HEK293T (cell line): ENCODE measurements at regions not wholly inside any gene's neighbourhood (a gene's known extent, or its start where the extent isn't known, plus 50 kb on each side); places are given as distances from the start of the nearest gene placed in this dataset.

Source experiments
- CTCF ChIA-PET: fragments of 350-600 bp; formaldehyde crosslinking; extraction: SDS; loops from one replicate; lab custom pipeline; 2021; ENCODE audit warnings: antibody characterized with exemption, inconsistent platforms; lab: Yijun Ruan, JAX
- POLR2A ChIA-PET: fragments of 350-600 bp; formaldehyde crosslinking; extraction: SDS; loops from one replicate; lab custom pipeline; 2020; ENCODE audit warnings: antibody characterized with exemption, inconsistent platforms; lab: Yijun Ruan, JAX
- DNase-seq: peaks from one replicate; pipeline ENCODE4 v3.0.0; 2012; ENCODE audit warnings: mixed read lengths; ENCODE audit errors: extremely low spot score
- ARNT ChIP-seq: fragments of 450-650 bp; IDR thresholded peaks from 2 replicates; pipeline ENCODE4 v1.6.1; 2017; ENCODE audit warnings: mild to moderate bottlenecking
- BHLHE40 ChIP-seq: fragments of 450-650 bp; IDR thresholded peaks from 2 replicates; pipeline ENCODE4 v1.6.1; 2016; ENCODE audit warnings: mild to moderate bottlenecking, moderate library complexity, borderline replicate concordance
- CTBP1 ChIP-seq: fragments of 450-650 bp; IDR thresholded peaks from 2 replicates; pipeline ENCODE4 v1.6.1; 2016; ENCODE audit warnings: borderline replicate concordance
- ELF4 ChIP-seq: fragments of 450-650 bp; IDR thresholded peaks from 2 replicates; pipeline ENCODE4 v1.6.1; 2017; ENCODE audit warnings: antibody characterized with exemption
- FOXA1 ChIP-seq: fragments of 450-650 bp; IDR thresholded peaks from 2 replicates; pipeline ENCODE4 v1.6.1; 2016; ENCODE audit warnings: mild to moderate bottlenecking
- FOXK2 ChIP-seq: fragments of 450-650 bp; IDR thresholded peaks from 2 replicates; pipeline ENCODE4 v1.6.1; 2016; ENCODE audit warnings: mild to moderate bottlenecking
- FOXM1 ChIP-seq: fragments of 450-650 bp; IDR thresholded peaks from 2 replicates; pipeline ENCODE4 v1.6.1; 2017; ENCODE audit warnings: mild to moderate bottlenecking, borderline replicate concordance
- HDGF ChIP-seq: fragments of 450-650 bp; IDR thresholded peaks from 2 replicates; pipeline ENCODE4 v1.6.1; 2017; ENCODE audit warnings: antibody characterized with exemption, borderline replicate concordance
- L3MBTL2 ChIP-seq: fragments of 450-650 bp; conservative IDR thresholded peaks from 2 replicates; pipeline ENCODE4 v1.6.1; 2016; ENCODE audit warnings: mild to moderate bottlenecking
- LEF1 ChIP-seq: fragments of 450-650 bp; IDR thresholded peaks from 2 replicates; pipeline ENCODE4 v1.6.1; 2017; ENCODE audit warnings: mild to moderate bottlenecking, borderline replicate concordance
- NFRKB ChIP-seq: fragments of 450-650 bp; IDR thresholded peaks from 2 replicates; pipeline ENCODE4 v1.6.1; 2016; ENCODE audit warnings: mild to moderate bottlenecking, moderate library complexity
- SP1 ChIP-seq: fragments of 450-650 bp; IDR thresholded peaks from 2 replicates; pipeline ENCODE4 v1.6.1; 2017
- SUZ12 ChIP-seq: fragments of 450-650 bp; IDR thresholded peaks from 2 replicates; pipeline ENCODE4 v1.6.1; 2016; ENCODE audit warnings: mild to moderate bottlenecking
- TARDBP ChIP-seq: fragments of 450-650 bp; IDR thresholded peaks from 2 replicates; pipeline ENCODE4 v1.6.1; 2016
- ZNF384 ChIP-seq: fragments of 450-650 bp; IDR thresholded peaks from 2 replicates; pipeline ENCODE4 v1.6.1; 2016
- TF ChIP-seq, protein P1 (sequence below): fragments of 450-650 bp; IDR thresholded peaks from 2 replicates; pipeline ENCODE4 v1.6.1; 2016

DNA sequence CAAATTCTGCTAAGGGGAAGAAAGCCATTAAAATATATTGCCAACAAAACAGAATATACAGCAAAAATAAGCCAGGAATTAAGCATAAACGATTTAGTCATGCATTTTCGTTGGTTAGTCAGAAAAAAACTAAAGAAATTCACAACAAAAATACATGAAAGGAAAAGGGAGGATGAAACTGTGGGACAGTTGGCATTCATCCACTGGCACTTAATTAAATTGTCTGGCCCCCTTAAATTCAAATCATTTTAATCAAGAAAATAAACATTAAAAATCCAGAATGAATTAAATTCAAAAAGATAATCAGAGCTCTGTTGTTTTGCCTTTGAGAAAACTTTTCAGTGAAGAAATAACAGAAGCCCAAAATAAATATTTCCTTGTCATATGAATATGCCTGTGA, 264.6 kb upstream of the TMTC1 start:
- DNase-seq = no peak
- ChIA-PET POLR2A (no interaction called here), CTCF (no interaction called here)
- no peak for TF ChIP-seq L3MBTL2
- TF ChIP-seq HDGF = no peak
- TF ChIP-seq ARNT = no peak
- no peak for TF ChIP-seq FOXK2
- no peak for TF ChIP-seq BHLHE40
- TF ChIP-seq ZNF384 = no peak
- TF ChIP-seq SUZ12 = no peak
- TF ChIP-seq CTBP1 = no peak
- TF ChIP-seq FOXA1 = no peak
- TF ChIP-seq NFRKB = no peak

- POLR2A ChIA-PET = no interaction called here
- TF ChIP-seq L3MBTL2 = no peak
- TF ChIP-seq TARDBP = no peak
- TF ChIP-seq, protein P1, sequence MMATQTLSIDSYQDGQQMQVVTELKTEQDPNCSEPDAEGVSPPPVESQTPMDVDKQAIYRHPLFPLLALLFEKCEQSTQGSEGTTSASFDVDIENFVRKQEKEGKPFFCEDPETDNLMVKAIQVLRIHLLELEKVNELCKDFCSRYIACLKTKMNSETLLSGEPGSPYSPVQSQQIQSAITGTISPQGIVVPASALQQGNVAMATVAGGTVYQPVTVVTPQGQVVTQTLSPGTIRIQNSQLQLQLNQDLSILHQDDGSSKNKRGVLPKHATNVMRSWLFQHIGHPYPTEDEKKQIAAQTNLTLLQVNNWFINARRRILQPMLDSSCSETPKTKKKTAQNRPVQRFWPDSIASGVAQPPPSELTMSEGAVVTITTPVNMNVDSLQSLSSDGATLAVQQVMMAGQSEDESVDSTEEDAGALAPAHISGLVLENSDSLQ = no peak
- TF ChIP-seq SP1 = no peak
- no peak for TF ChIP-seq ARNT
- no peak for TF ChIP-seq SUZ12
- no peak for TF ChIP-seq HDGF
- no peak for TF ChIP-seq FOXA1
- TF ChIP-seq NFRKB = no peak
- TF ChIP-seq ZNF384 = no peak
- TF ChIP-seq BHLHE40 = no peak
- TF ChIP-seq LEF1 = no peak
- TF ChIP-seq ELF4 = no peak
- no peak for TF ChIP-seq FOXM1
- no peak for TF ChIP-seq CTBP1
- TF ChIP-seq FOXK2 = no peak
- DNase-seq = no peak
- CTCF ChIA-PET = no interaction called here
These were observed 263.9 kb upstream of the TMTC1 start for GRCh38 chr12:30047516-30048254.

DNA sequence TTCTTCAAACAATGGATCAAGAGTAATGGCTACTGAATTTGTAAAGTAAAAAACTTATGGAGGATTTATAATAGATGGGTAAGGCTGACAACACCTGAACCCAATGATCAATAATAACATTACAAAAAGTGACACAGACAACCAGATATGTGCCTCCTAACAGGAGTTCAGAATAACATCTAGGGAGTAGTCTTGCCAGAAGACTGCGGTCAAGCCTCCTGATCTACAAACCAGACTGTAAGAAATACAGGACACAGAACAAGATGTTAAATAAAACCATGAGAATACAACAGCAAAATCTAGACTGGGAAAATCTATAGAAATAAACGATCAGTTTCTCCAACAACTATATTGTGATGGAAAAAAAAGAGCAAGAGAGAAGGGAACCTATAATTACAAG, 262.6 kb upstream of the TMTC1 start:
- TF ChIP-seq ELF4 (no peak), L3MBTL2 (no peak), BHLHE40 (no peak), NFRKB (no peak), SP1 (no peak), CTBP1 (no peak), FOXA1 (no peak), LEF1 (no peak), ZNF384 (no peak), HDGF (no peak), TARDBP (no peak), SUZ12 (no peak), ARNT (no peak), FOXK2 (no peak), FOXM1 (no peak)
- TF ChIP-seq, protein P1 = no peak
- ChIA-PET CTCF (no interaction called here), POLR2A (no interaction called here)
- no peak for DNase-seq

- ChIA-PET CTCF (no interaction called here), POLR2A (no interaction called here)
- DNase-seq = no peak
- no peak for TF ChIP-seq FOXM1
- TF ChIP-seq CTBP1 = no peak
- no peak for TF ChIP-seq SP1
- no peak for TF ChIP-seq NFRKB
- TF ChIP-seq TARDBP = no peak
- TF ChIP-seq SUZ12 = no peak
- no peak for TF ChIP-seq ARNT
- no peak for TF ChIP-seq FOXA1
- TF ChIP-seq BHLHE40 = no peak
- no peak for TF ChIP-seq LEF1
- no peak for TF ChIP-seq ELF4
These were observed 261.4 kb upstream of the TMTC1 start for GRCh38 chr12:30045171-30045570.

DNA sequence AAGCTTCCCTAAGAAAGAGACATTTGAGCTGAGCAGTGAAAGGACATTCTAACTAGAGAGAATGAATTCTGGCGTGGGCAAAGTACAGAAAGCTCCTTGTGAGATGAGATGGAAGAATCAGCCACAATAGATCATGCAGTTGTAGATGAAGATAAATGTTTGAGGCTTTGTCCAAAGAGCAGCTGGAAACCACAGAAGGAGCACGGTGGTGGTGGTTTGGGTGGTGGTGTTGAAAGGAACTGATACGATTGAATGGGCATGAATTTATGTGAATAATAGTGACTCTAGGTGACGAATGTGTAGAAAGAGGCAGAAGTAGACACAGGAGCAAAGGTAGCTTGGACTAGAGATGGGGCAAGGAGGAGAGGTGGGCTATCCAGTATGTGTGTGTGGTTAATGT, 260.5 kb upstream of the TMTC1 start:
- POLR2A ChIA-PET = no interaction called here
- DNase-seq = no peak
- CTCF ChIA-PET = no interaction called here
- no peak for TF ChIP-seq ZNF384
- TF ChIP-seq NFRKB = no peak
- no peak for TF ChIP-seq L3MBTL2
- no peak for TF ChIP-seq FOXK2
- no peak for TF ChIP-seq SUZ12
- TF ChIP-seq FOXA1 = no peak
- TF ChIP-seq BHLHE40 = no peak
- no peak for TF ChIP-seq LEF1
- no peak for TF ChIP-seq HDGF
- TF ChIP-seq TARDBP = no peak
- TF ChIP-seq, protein P1 = no peak
- TF ChIP-seq ARNT = no peak

DNA sequence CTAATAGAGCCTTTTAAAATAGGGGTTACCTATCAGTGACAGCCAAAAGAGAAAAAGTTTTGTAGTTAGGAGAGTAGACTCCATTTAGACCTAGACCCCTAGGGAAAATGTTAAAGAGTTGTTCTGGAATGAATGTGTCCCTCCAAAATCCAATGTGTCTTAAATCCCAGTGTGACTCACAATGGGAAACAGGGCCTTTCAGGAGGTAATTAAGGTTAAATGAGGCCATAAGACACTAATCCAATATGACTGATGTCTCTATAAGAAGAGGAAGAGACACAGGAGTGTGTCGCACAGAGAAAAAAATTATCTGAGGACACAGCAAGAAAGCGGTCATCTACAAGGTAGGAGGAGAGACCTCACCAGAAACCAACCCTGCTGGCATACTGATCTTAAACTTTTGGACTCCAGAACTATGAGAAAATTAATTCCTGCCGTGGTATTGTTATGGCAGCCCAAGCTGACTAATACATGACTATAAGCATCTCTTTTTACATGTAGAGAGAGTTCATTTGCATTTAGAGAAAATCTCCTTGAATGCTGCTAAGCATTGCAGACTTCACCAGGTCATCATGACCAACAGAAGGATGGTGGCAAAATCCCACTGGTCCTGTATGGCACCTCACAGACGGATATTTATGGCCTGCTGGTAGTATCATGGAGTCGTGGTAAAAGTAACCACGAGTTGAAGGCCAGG, 259.6 kb upstream of the TMTC1 start:
- ChIA-PET POLR2A (no interaction called here), CTCF (no interaction called here)
- no peak for DNase-seq
- TF ChIP-seq ZNF384 (no peak), TARDBP (no peak), ELF4 (no peak), NFRKB (no peak), L3MBTL2 (no peak), BHLHE40 (no peak)
